Cardiac septum (tissue), 1 donor: ENCODE measurements at regions not wholly inside any gene's neighbourhood (a gene's known extent, or its start where the extent isn't known, plus 50 kb on each side); places are given as distances from the start of the nearest gene placed in this dataset.
"Not testable (repeated sequence)": the region's sequence is repeated elsewhere in the genome, so short reads cannot be mapped to it uniquely, and the experiment has no call there.

Experiments used
- DNase-seq: peaks from one replicate; pipeline ENCODE4 v3.0.0-alpha.2; 2020; ENCODE audit warnings: low spot score
- intact Hi-C: fragments of 100-400 bp; cut with DNase I; formaldehyde crosslinking; loops from one replicate; pipeline ENCODE4 v1.14.0; 2022
- donor health status: DM: no; HTN: no; CAD: no.

- no peak for DNase-seq
Observed at GRCh38 chr12:126936181-126936851, 1330.7 kb upstream of the TMEM132C start.

GRCh38 chr12:126937431-126937830, 1329.5 kb upstream of the TMEM132C start:
- intact Hi-C loops, result no loop called here
- DNase-seq, result no peak

More at GRCh38 chr12:126936181-126936851, 1330.7 kb upstream of the TMEM132C start:
- intact Hi-C loops, result no loop called here

GRCh38 chr12:126944684-126945083, 1322.3 kb upstream of the TMEM132C start:
- intact Hi-C loops, result no loop called here
- DNase-seq, result no peak

- DNase-seq, intact Hi-C loops: not testable (repeated sequence)
Observed at GRCh38 chr12:126946958-126947357, 1320.0 kb upstream of the TMEM132C start.

- intact Hi-C loops, result no loop called here
- no peak for DNase-seq
Observed at GRCh38 chr12:126949558-126949957, 1317.4 kb upstream of the TMEM132C start.

GRCh38 chr12:126950266-126950665, 1316.7 kb upstream of the TMEM132C start:
- intact Hi-C loops, result no loop called here
- no peak for DNase-seq

GRCh38 chr12:126952096-126953007, 1314.6 kb upstream of the TMEM132C start:
- no peak for DNase-seq

GRCh38 chr12:126953365-126953889, 1313.5 kb upstream of the TMEM132C start:
- intact Hi-C loops, result no loop called here
- DNase-seq, result no peak

More at GRCh38 chr12:126952096-126953007, 1314.6 kb upstream of the TMEM132C start:
- intact Hi-C loops, result no loop called here

- intact Hi-C loops, result no loop called here
- no peak for DNase-seq
Observed at GRCh38 chr12:126960221-126960620, 1306.7 kb upstream of the TMEM132C start.

- intact Hi-C loops, result no loop called here
Observed at GRCh38 chr12:126960709-126961108, 1306.3 kb upstream of the TMEM132C start.

GRCh38 chr12:126963825-126964224, 1303.1 kb upstream of the TMEM132C start:
- intact Hi-C loops, result no loop called here
- no peak for DNase-seq

More at GRCh38 chr12:126960709-126961108, 1306.3 kb upstream of the TMEM132C start:
- no peak for DNase-seq

- DNase-seq, result no peak
- intact Hi-C loops, result no loop called here
Observed at GRCh38 chr12:126966498-126966897, 1300.5 kb upstream of the TMEM132C start.

GRCh38 chr12:126967152-126967551, 1299.8 kb upstream of the TMEM132C start:
- no peak for DNase-seq
- intact Hi-C loops, result no loop called here

- no peak for DNase-seq
- intact Hi-C loops, result no loop called here
Observed at GRCh38 chr12:126974779-126975178, 1292.2 kb upstream of the TMEM132C start.

- intact Hi-C loops, result no loop called here
- no peak for DNase-seq
Observed at GRCh38 chr12:126976579-126976978, 1290.4 kb upstream of the TMEM132C start.

GRCh38 chr12:126979564-126979963, 1287.4 kb upstream of the TMEM132C start:
- intact Hi-C loops, DNase-seq: not testable (repeated sequence)

- intact Hi-C loops, result no loop called here
- no peak for DNase-seq
Observed at GRCh38 chr12:126982707-126983106, 1284.3 kb upstream of the TMEM132C start.

GRCh38 chr12:126983735-126984134, 1283.2 kb upstream of the TMEM132C start:
- DNase-seq, intact Hi-C loops: not testable (repeated sequence)

GRCh38 chr12:126985663-126986062, 1281.3 kb upstream of the TMEM132C start:
- intact Hi-C loops, DNase-seq: not testable (repeated sequence)

GRCh38 chr12:126989532-126989931, 1277.4 kb upstream of the TMEM132C start:
- DNase-seq, result no peak
- intact Hi-C loops, result no loop called here
